Common myeloid progenitor, CD34-positive (primary cell): ENCODE measurements at regions not wholly inside any gene's neighbourhood (a gene's known extent, or its start where the extent isn't known, plus 50 kb on each side); places are given as distances from the start of the nearest gene placed in this dataset.

Experiments
- CTCF ChIA-PET: fragments of 350-600 bp; sonication (Branson Sonifier 250); formaldehyde crosslinking; loops from one replicate; lab custom pipeline; 2021; ENCODE audit warnings: antibody characterized with exemption; lab: Charles Lee
- POLR2A ChIA-PET: fragments of 350-600 bp; sonication (Branson Sonifier 250); formaldehyde crosslinking; loops from one replicate; lab custom pipeline; 2021; ENCODE audit warnings: antibody characterized with exemption; lab: Charles Lee
- DNase-seq, 3 donors: peaks; one replicate each; pipeline versions ENCODE4 v3.0.0 to v3.0.0-alpha.2; 2013
- H3K27ac ChIP-seq, 2 experiments: 1 replicate in 1 of 2; 2 replicates in 1 of 2; pipeline ENCODE4 v1.7.0; 2013; ENCODE audit warnings: inconsistent platforms in 2 of 2, low read length in 2 of 2, mild to moderate bottlenecking in 2 of 2, low read depth in 1 of 2, moderate library complexity in 1 of 2; ENCODE audit not compliant: severe bottlenecking in 2 of 2, insufficient read depth in 1 of 2, poor library complexity in 1 of 2
- H3K27me3 ChIP-seq, 5 experiments: replicated peaks in 2 of 5; 1 replicate in 3 of 5; 2 replicates in 2 of 5; pipeline versions ENCODE4 v1.6.1 to v1.7.0; 2013; ENCODE audit warnings: low read length in 4 of 5, mild to moderate bottlenecking in 2 of 5, moderate library complexity in 2 of 5, inconsistent platforms in 1 of 5; ENCODE audit not compliant: insufficient read depth in 5 of 5, control insufficient read depth in 4 of 5
- H3K36me3 ChIP-seq, 4 experiments: 1 replicate in 2 of 4; 2 replicates in 2 of 4; pipeline versions ENCODE4 v1.6.1 to v1.7.0; 2013; ENCODE audit warnings: low read length in 3 of 4, control low read depth in 1 of 4, mild to moderate bottlenecking in 1 of 4; ENCODE audit not compliant: control insufficient read depth in 4 of 4, insufficient read depth in 4 of 4
- H3K4me1 ChIP-seq, 4 experiments: 1 replicate in 3 of 4; 2 replicates in 1 of 4; pipeline versions ENCODE4 v1.6.1 to v1.7.1; 2013; ENCODE audit warnings: low read length in 3 of 4, mild to moderate bottlenecking in 3 of 4, control low read depth in 1 of 4, inconsistent platforms in 1 of 4, moderate library complexity in 1 of 4; ENCODE audit not compliant: control insufficient read depth in 4 of 4, insufficient read depth in 4 of 4; ENCODE audit errors: control extremely low read depth in 1 of 4
- H3K4me3 ChIP-seq, 7 experiments: 1 replicate in 4 of 7; 2 replicates in 3 of 7; pipeline versions ENCODE4 v1.5.1 to v1.7.0; 2013; ENCODE audit warnings: mild to moderate bottlenecking in 7 of 7, low read length in 6 of 7, moderate library complexity in 6 of 7, inconsistent platforms in 2 of 7, low read depth in 2 of 7, control low read depth in 1 of 7; ENCODE audit not compliant: insufficient read depth in 4 of 7, control insufficient read depth in 1 of 7; ENCODE audit errors: extremely low read depth in 1 of 7
- H3K9me3 ChIP-seq, 5 experiments: 1 replicate in 4 of 5; 2 replicates in 1 of 5; pipeline versions ENCODE4 v1.6.1 to v1.7.1; 2013; ENCODE audit warnings: low read length in 4 of 5, mild to moderate bottlenecking in 2 of 5, inconsistent platforms in 1 of 5, low read depth in 1 of 5, moderate library complexity in 1 of 5; ENCODE audit not compliant: control insufficient read depth in 4 of 5, insufficient read depth in 2 of 5; ENCODE audit errors: control extremely low read depth in 1 of 5
- WGBS: methylation state at CpG from one replicate; pipeline ENCODE4 v1.1.5; 2013; ENCODE audit not compliant: insufficient coverage; 5-methylcytosine and 5-hydroxymethylcytosine counted together

DNA sequence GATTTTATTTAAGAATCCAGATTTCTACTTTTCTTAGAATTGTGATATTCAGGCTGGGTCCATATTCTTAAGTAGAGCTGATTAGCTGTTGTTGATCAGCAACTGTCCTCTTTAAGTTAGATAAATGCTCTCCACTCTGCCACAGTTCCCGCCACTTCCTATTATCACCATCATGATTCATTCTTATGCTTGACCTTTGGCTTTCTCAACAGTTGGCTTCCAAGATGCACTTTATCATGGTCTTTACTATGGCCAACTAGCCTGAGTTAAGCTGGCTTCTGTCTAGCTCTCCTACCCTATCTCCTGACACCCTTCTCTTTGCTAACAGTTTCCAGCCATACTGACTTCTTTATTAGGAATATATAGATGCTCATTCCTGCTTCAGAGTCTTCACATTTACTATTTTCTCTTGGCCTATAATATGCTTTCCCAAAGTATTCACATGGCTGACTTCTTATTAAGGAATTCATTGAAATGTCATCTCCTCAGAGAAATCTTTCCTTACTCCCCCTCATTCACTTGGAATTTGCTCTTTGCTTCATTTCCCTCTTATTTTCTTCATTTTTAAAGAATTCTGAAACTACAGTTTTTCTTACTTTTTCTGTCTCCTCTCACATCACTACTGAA, 149.0 kb upstream of the IGF1 start:
- ChIA-PET CTCF (no interaction called here), POLR2A (no interaction called here)
- Histone ChIP-seq H3K27me3 (no peaks in the 10 kb centered on the region), H3K4me1 (no peaks in the 10 kb centered on the region), H3K27ac (no peak overlapping the region), H3K36me3 (no peaks in the 10 kb centered on the region), H3K4me3 (no peak overlapping the region), H3K9me3 (peaks cover 0 to 15% (median 2%) of the 10 kb centered on the region in 5 experiments)
- DNase-seq, result no peak
- 100% methylated on average over 1 of the region's 1 CpG for WGBS

DNA sequence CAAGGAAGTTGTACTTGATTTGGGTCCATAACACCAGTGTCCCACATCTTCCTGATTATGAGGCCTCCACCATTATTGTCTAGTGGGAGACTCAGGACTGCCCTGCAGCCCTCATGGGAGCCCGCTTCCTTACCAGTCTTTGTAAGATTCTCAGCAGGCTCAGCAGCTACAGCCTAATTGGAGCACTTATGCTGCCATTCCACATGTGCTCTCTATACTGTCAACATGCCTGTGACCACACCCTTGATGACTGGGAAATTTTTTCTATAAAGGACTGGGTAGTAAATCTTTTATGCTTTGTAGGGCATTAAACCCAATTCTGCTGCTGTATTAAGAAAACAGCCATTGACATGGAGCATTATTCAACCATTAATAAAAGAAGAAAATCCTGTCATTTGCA, 145.5 kb upstream of the IGF1 start:
- H3K9me3 ChIP-seq, result peaks cover 0 to 15% (median 0%) of the 10 kb centered on the region in 5 experiments

DNA sequence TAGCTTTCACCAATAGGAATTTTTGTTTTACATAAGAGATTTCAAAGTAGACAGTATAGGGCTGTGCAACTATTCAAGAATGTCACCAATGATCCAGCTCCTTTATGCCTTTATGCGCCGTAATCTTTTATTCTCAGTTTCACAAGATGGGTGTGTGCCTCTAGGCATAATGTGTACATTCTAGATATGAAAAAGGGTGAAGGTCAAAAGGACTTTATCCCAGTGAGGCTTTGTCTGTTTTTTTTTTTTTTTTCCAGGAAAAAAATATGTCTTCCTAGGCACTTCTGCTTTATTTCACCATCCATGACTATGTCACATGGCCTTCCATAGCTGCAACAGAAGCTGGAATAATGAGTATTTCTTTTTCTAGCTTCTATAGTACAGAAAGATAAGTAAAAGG, 142.3 kb upstream of the IGF1 start:
- Histone ChIP-seq H3K4me1 (no peaks in the 10 kb centered on the region), H3K27ac (no peak overlapping the region), H3K27me3 (no peaks in the 10 kb centered on the region), H3K9me3 (peaks cover 0 to 10% (median 0%) of the 10 kb centered on the region in 5 experiments), H3K36me3 (no peaks in the 10 kb centered on the region), H3K4me3 (no peak overlapping the region)
- 95% methylated on average over 2 of the region's 2 CpGs for WGBS
- CTCF ChIA-PET, result no interaction called here
- no peak for DNase-seq
- POLR2A ChIA-PET, result no interaction called here

More for the DNA sequence above, 145.5 kb upstream of the IGF1 start:
- ChIA-PET POLR2A (no interaction called here), CTCF (no interaction called here)
- Histone ChIP-seq H3K36me3 (no peaks in the 10 kb centered on the region), H3K27me3 (no peaks in the 10 kb centered on the region), H3K4me1 (no peaks in the 10 kb centered on the region), H3K4me3 (no peak overlapping the region), H3K27ac (no peak overlapping the region)
- 91% methylated on average over 1 of the region's 1 CpG for WGBS
- no peak for DNase-seq

DNA sequence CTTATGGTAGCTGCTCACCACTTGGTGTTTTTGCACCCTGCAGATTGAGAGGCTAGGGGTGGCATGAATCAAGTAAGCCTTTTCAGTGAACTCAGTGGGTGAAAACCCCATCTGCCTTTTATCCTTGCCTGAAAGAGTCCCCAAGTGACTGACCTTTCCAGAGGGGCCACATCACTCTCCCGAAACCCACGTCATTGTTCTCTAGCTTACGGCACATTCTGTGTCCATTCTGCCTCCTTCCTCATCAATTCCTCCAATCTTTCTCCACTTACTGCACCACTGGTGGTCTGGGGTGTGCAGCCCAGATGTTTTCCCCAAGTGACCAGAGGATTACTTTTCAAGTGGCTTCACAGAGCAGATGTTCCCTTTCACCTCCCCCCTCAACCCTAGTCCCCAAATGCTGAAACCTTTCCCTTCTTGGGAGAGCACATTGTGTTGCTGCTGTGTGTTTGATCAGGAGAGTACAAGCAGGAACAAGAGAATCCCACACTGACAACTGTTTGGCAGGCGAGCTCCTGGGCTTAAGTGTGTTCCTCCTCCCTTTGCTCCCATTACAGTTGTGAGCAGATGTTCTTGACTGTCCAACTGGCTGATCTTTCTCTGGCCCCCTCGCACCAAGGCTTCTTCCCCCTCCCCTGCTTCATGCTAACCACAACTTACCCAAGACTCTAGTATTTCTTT, 138.0 kb upstream of the IGF1 start:
- H3K4me1 ChIP-seq, result no peaks in the 10 kb centered on the region
- no peaks in the 10 kb centered on the region for H3K9me3 ChIP-seq
- H3K27ac ChIP-seq, result no peak overlapping the region
- POLR2A ChIA-PET, result no interaction called here
- no peak overlapping the region for H3K4me3 ChIP-seq
- 83% methylated on average over 5 of the region's 5 CpGs for WGBS
- no peak for DNase-seq
- H3K36me3 ChIP-seq, result no peaks in the 10 kb centered on the region
- H3K27me3 ChIP-seq, result no peaks in the 10 kb centered on the region
- CTCF ChIA-PET, result no interaction called here

DNA sequence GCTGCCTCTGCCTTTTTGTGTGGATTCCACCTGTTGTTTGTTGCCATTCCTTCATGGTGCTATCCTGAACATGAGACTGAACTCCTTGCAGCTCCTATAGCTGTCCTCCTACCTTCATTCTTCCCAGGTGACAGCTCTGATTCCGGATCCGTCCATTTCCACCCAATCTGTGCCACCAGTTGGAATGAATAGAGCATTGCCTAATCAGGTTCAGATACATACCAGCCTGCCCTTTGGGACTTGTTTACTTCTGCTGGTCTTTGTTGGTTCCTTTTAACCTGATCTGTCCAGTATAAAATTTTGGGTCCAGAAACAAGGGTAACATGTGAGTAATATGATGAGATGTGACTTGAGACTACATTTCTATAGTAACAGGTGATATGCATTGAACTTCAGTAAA, 136.3 kb upstream of the IGF1 start:
- Histone ChIP-seq H3K9me3 (no peaks in the 10 kb centered on the region), H3K4me1 (no peaks in the 10 kb centered on the region), H3K27me3 (no peaks in the 10 kb centered on the region), H3K36me3 (no peaks in the 10 kb centered on the region), H3K4me3 (no peak overlapping the region), H3K27ac (no peak overlapping the region)
- ChIA-PET CTCF (interaction anchor here (0.6 kb wide), 1 partner anchor 1063 kb away, joined by 3 read pairs; no protein-coding TSS in a partner anchor), POLR2A (no interaction called here)
- DNase-seq, result no peak
- WGBS, result 79% methylated on average over 2 of the region's 2 CpGs

DNA sequence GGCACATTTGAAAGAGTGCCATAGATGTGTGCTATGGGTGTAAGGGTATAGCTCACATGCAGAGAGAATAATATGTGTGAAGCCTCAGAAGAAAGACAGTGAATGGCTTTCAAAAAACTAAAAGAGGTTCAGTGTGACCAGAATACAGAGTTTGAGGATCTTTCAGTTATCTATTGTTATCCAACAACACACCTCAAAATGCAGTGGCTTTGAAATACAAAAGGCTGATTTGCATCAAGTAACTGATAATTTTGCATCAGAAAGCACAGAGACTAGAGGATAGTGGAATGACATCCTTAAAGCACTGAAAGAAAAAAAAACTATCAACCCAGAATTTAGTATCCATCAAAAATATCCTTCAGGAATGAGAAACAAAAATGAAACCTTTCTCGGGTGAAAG, 131.6 kb upstream of the IGF1 start:
- Histone ChIP-seq H3K36me3 (no peaks in the 10 kb centered on the region), H3K27ac (no peak overlapping the region), H3K4me3 (no peak overlapping the region), H3K4me1 (no peaks in the 10 kb centered on the region), H3K27me3 (no peaks in the 10 kb centered on the region), H3K9me3 (no peaks in the 10 kb centered on the region)
- no peak for DNase-seq
- ChIA-PET POLR2A (no interaction called here), CTCF (no interaction called here)
- no CpG with 5 or more reads among the region's 1 CpG for WGBS

DNA sequence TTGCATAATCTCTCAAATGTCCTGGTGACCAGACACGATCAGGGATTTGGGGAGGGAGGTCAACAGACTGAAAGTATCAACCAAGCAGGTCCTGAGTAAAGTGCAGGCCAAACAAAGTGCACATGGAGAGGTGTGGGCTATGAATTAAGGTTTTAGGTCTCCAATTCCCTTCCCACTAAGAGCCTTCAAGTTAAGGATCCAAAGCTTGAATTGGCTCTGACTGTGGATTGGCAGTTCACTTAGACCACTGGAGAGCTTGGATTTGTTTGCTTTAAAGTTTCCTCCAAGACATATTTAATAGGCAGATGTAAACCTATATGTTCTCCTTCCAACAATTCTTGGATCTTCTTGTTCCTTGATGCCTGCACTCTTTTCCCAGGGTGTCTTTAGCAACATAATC, 129.6 kb upstream of the IGF1 start:
- CTCF ChIA-PET, result no interaction called here
- POLR2A ChIA-PET, result no interaction called here
- DNase-seq, result no peak
- Histone ChIP-seq H3K27ac (no peak overlapping the region), H3K27me3 (no peaks in the 10 kb centered on the region), H3K4me3 (no peak overlapping the region), H3K9me3 (no peaks in the 10 kb centered on the region), H3K4me1 (no peaks in the 10 kb centered on the region), H3K36me3 (no peaks in the 10 kb centered on the region)
- WGBS, result 78% methylated on average over 1 of the region's 1 CpG
